HCT116 (cell line): ENCODE measurements at regions not wholly inside any gene's neighbourhood (a gene's known extent, or its start where the extent isn't known, plus 50 kb on each side); places are given as distances from the start of the nearest gene placed in this dataset.

Experiments used
- CTCF ChIP-seq, 3 experiments: fragments of 200-600 bp in 1 of 3; sonication (generic) in 1 of 3; IDR thresholded peaks in 2 of 3; conservative IDR thresholded peaks in 1 of 3; 2 replicates each; pipeline ENCODE4 v1.5.1; 2012 to 2017; ENCODE audit warnings: low read depth in 2 of 3, low read length in 2 of 3, antibody characterized with exemption in 1 of 3, borderline replicate concordance in 1 of 3, control low read depth in 1 of 3, mild to moderate bottlenecking in 1 of 3, mixed read lengths in 1 of 3, mixed run types in 1 of 3, moderate library complexity in 1 of 3; ENCODE audit not compliant: insufficient read depth in 1 of 3
- EZH2 ChIP-seq: fragments of 200-600 bp; sonication (generic); IDR thresholded peaks from 2 replicates; pipeline ENCODE4 v1.6.1; 2017; ENCODE audit warnings: antibody characterized with exemption, mixed run types
- MAX ChIP-seq: IDR thresholded peaks from 2 replicates; pipeline ENCODE4 v1.6.1; 2012
- POLR2A ChIP-seq: IDR thresholded peaks from 2 replicates; pipeline ENCODE4 v1.7.0; 2011; ENCODE audit warnings: borderline replicate concordance; ENCODE audit not compliant: insufficient read depth, insufficient read length; ENCODE audit errors: extremely low read depth
- POLR2AphosphoS5 ChIP-seq: IDR thresholded peaks from 2 replicates; pipeline ENCODE4 v1.6.1; 2011; ENCODE audit warnings: mild to moderate bottlenecking, low read depth, low read length, moderate library complexity
- SP1 ChIP-seq: IDR thresholded peaks from 2 replicates; pipeline ENCODE4 v1.6.1; 2012; ENCODE audit warnings: low read depth
- SRF ChIP-seq: IDR thresholded peaks from 2 replicates; pipeline ENCODE4 v1.6.1; 2012; ENCODE audit warnings: low read depth
- ZFX ChIP-seq: fragments of 450-650 bp; IDR thresholded peaks from 2 replicates; pipeline ENCODE4 v1.6.1; 2017

DNA sequence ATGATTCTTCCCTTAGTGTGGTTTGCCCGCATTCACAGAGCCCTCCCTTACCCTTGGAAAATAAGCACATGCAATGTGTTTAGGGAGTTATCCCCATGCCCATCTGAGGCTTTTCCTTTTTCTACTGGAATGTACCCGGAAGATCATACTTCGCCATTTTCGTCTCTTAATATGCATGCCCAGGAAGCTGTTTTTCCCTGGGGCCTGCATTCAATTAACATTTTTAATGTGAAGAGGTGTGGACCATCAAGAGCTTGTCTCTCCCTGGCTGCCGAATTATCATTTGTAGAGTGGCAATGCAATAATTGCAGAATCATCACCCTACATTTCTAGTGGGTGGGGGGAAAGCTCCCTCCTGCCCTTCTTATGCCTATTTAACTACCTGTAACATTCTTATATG lies 976.3 kb downstream of the DIPK2A start:
- TF ChIP-seq CTCF (IDR thresholded peaks at IDR 0.05 in 2 of 3, conservative IDR thresholded peaks at IDR 0.05 in 1 of 3; ENCODE audit: borderline replicate concordance in 1 of 3, insufficient read depth in 1 of 3, low read depth in 2 of 3, low read length in 2 of 3) (no peak), POLR2A (no peak), EZH2 (no peak), SRF (no peak), MAX (no peak), POLR2AphosphoS5 (no peak), SP1 (no peak), ZFX (no peak)
